SK-N-MC (cell line): ENCODE measurements at regions not wholly inside any gene's neighbourhood (a gene's known extent, or its start where the extent isn't known, plus 50 kb on each side); places are given as distances from the start of the nearest gene placed in this dataset.

Source experiments
- DNase-seq: peaks from one replicate; pipeline ENCODE4 v3.0.0-alpha.2; 2011; ENCODE audit warnings: low read depth, low spot score
- H3K27ac ChIP-seq: fragments of 200-600 bp; sonication (generic); 2 replicates; pipeline ENCODE4 v1.5.1; 2016; ENCODE audit warnings: mixed run types
- H3K36me3 ChIP-seq: fragments of 200-600 bp; sonication (generic); 2 replicates; pipeline ENCODE4 v1.6.1; 2017; ENCODE audit warnings: antibody characterized with exemption, low read length, mixed read lengths; ENCODE audit not compliant: insufficient read depth
- H3K4me3 ChIP-seq: fragments of 200-600 bp; sonication (generic); 2 replicates; pipeline ENCODE4 v1.5.1; 2016
- H3K9ac ChIP-seq: fragments of 200-600 bp; sonication (generic); 2 replicates; pipeline ENCODE4 v1.8.0; 2017; ENCODE audit warnings: mixed run types, mixed read lengths; ENCODE audit not compliant: insufficient read length
- H3K9me3 ChIP-seq: fragments of 200-600 bp; sonication (generic); 2 replicates; pipeline ENCODE4 v1.6.1; 2017; ENCODE audit warnings: low read depth, mild to moderate bottlenecking, antibody characterized with exemption, low read length, moderate library complexity, mixed read lengths
- EZH2 ChIP-seq: fragments of 200-600 bp; sonication (generic); IDR thresholded peaks from one replicate; pipeline ENCODE4 v1.6.1; 2017; ENCODE audit warnings: antibody characterized with exemption
- FOXP2 ChIP-seq: optimal IDR thresholded peaks from 2 replicates; pipeline ENCODE3; 2011; ENCODE audit warnings: mild to moderate bottlenecking, moderate library complexity; ENCODE audit not compliant: insufficient read depth; ENCODE audit errors: extremely low read length, control extremely low read depth
- POLR2AphosphoS5 ChIP-seq: IDR thresholded peaks from 2 replicates; pipeline ENCODE4 v1.6.1; 2012; ENCODE audit warnings: mild to moderate bottlenecking, low read depth, low read length, borderline replicate concordance

- Histone ChIP-seq H3K27ac (no peak overlapping the region), H3K36me3 (no peaks in the 10 kb centered on the region), H3K9ac (no peak overlapping the region), H3K4me3 (no peak overlapping the region), H3K9me3 (no peaks in the 10 kb centered on the region)
- no peak for TF ChIP-seq FOXP2
- no peak for TF ChIP-seq POLR2AphosphoS5
- TF ChIP-seq EZH2 = no peak
- DNase-seq = no peak
These were observed 174.6 kb upstream of the TBX3 start for GRCh38 chr12:114858388-114859146.

- DNase-seq = no peak
- Histone ChIP-seq H3K36me3 (no peaks in the 10 kb centered on the region), H3K4me3 (no peak overlapping the region), H3K27ac (no peak overlapping the region), H3K9me3 (no peaks in the 10 kb centered on the region), H3K9ac (no peak overlapping the region)
- TF ChIP-seq POLR2AphosphoS5 (no peak), EZH2 (no peak), FOXP2 (no peak)
These were observed 171.7 kb upstream of the TBX3 start for GRCh38 chr12:114855678-114856077.

- Histone ChIP-seq H3K4me3 (no peak overlapping the region), H3K27ac (no peak overlapping the region), H3K36me3 (no peaks in the 10 kb centered on the region), H3K9me3 (no peaks in the 10 kb centered on the region), H3K9ac (no peak overlapping the region)
- DNase-seq = no peak
- TF ChIP-seq EZH2 = no peak
- TF ChIP-seq FOXP2 = no peak
- no peak for TF ChIP-seq POLR2AphosphoS5
These were observed 169.1 kb upstream of the TBX3 start for GRCh38 chr12:114852976-114853529.

- H3K9me3 ChIP-seq = no peaks in the 10 kb centered on the region
- H3K36me3 ChIP-seq = no peaks in the 10 kb centered on the region
- no peak overlapping the region for H3K9ac ChIP-seq
- TF ChIP-seq FOXP2 (no peak), EZH2 (no peak), POLR2AphosphoS5 (no peak)
- no peak overlapping the region for H3K27ac ChIP-seq
- DNase-seq = no peak
- H3K4me3 ChIP-seq = no peak overlapping the region
These were observed 168.0 kb upstream of the TBX3 start for GRCh38 chr12:114851981-114852380.

DNA sequence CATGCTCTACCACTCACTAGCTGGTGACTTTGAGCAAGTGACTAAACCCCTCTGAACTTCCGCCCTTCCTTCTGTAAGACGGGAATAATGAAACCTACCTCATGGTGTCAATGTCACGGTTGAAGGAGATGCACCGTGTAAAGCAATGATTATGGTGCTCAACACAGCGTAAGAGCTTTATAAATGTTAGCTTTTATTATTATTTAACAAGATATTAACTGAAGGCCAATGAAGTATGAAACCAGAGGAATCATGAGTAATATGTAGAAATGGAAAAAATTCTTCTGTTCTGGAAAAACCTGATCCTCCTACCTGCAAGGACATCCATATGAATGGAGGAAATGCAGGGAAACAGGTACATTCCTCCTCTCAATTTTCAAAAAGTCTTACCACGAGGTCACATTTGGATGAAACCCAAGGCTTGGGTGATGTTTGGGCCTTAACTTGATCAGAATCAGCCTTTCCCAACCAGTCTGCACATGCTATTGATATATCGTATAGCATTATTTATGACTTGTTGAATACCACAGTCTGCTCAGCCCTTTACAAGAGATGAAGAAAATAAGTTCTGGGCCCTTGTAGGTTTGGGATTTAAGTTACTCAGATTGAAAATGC is 166.8 kb upstream of the TBX3 start:
- TF ChIP-seq POLR2AphosphoS5 (no peak), FOXP2 (no peak), EZH2 (no peak)
- no peaks in the 10 kb centered on the region for H3K9me3 ChIP-seq
- no peak for DNase-seq
- H3K4me3 ChIP-seq = no peak overlapping the region
- no peak overlapping the region for H3K9ac ChIP-seq
- no peak overlapping the region for H3K27ac ChIP-seq
- H3K36me3 ChIP-seq = no peaks in the 10 kb centered on the region

GRCh38 chr12:114848666-114849065 is 164.7 kb upstream of the TBX3 start:
- no peak for DNase-seq
- Histone ChIP-seq H3K9me3 (no peaks in the 10 kb centered on the region), H3K4me3 (no peak overlapping the region), H3K36me3 (no peaks in the 10 kb centered on the region), H3K27ac (no peak overlapping the region), H3K9ac (no peak overlapping the region)
- TF ChIP-seq FOXP2 (no peak), EZH2 (no peak), POLR2AphosphoS5 (no peak)

DNA sequence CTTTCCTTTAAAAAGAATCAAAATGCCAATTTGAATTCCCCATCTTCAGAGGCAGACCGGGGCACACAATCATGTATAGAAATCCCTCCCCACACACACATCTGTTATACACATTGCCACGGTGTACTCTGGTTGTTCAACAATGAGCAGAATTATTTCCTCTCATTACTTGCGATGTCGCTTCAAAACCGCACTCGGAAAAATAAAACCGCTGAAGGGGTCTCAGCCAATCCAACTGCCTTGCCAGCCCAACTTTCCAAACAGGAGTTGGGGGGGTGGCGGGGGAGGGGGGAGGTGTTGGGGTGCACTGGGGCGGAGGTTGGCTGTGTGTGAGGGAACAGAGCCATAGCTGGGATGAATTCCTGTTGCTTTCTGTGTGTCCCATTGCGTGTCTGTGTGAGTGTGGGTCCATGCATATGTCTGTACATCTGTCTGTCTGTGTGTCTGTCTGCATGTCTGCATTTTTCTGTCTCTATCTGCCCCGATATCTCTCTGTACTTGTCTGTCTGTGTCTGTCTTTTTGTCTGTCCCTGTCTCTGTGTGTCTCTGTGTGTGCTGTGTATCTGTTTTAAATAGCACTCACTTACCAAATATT is 163.6 kb upstream of the TBX3 start:
- TF ChIP-seq FOXP2 (no peak), POLR2AphosphoS5 (no peak), EZH2 (no peak)
- no peaks in the 10 kb centered on the region for H3K9me3 ChIP-seq
- H3K4me3 ChIP-seq = no peak overlapping the region
- no peak overlapping the region for H3K27ac ChIP-seq
- DNase-seq = no peak
- H3K9ac ChIP-seq = no peak overlapping the region
- no peaks in the 10 kb centered on the region for H3K36me3 ChIP-seq

DNA sequence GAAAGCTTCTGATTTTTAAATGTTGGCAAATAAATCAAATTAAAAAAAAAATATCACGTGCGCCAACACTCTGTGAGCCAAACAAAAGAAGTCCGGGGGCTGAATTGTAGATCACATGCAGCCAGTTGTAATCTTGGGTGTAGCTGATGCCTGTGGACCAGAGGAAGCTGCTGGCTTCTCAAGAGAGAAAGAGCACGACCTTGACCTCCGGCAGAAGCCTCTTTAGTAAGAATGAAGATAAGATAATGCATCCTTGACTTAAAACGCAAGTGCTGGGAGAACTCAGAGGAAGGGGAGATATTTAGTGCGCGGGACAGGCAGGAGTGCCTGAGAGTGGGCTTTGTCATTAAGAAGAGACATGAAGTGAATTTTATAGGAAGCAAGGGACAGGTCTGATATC is 162.8 kb upstream of the TBX3 start:
- H3K4me3 ChIP-seq = no peak overlapping the region
- H3K9ac ChIP-seq = no peak overlapping the region
- no peaks in the 10 kb centered on the region for H3K36me3 ChIP-seq
- TF ChIP-seq EZH2 (no peak), POLR2AphosphoS5 (no peak), FOXP2 (no peak)
- no peak overlapping the region for H3K27ac ChIP-seq
- H3K9me3 ChIP-seq = no peaks in the 10 kb centered on the region
- DNase-seq = no peak
